Vagina (tissue), 2 donors: ENCODE measurements at regions not wholly inside any gene's neighbourhood (a gene's known extent, or its start where the extent isn't known, plus 50 kb on each side); places are given as distances from the start of the nearest gene placed in this dataset.

Experiments used
- POLR2A ChIP-seq, 2 donors: fragments of 450-650 bp; IDR thresholded peaks; one replicate each; pipeline ENCODE4 v1.6.1; 2017; ENCODE audit warnings: antibody characterized with exemption in 2 of 2, mild to moderate bottlenecking in 2 of 2, moderate library complexity in 2 of 2
- POLR2AphosphoS5 ChIP-seq, 2 donors: sonication (generic); formaldehyde crosslinking; IDR thresholded peaks; one replicate each; pipeline ENCODE4 v1.9.0; 2017; ENCODE audit warnings: antibody characterized with exemption in 2 of 2, mild to moderate bottlenecking in 2 of 2, low read depth in 1 of 2; ENCODE audit not compliant: insufficient read depth in 1 of 2
- TF ChIP-seq, protein P1 (sequence below), 3 experiments: fragments of 450-650 bp in 2 of 3; fragments of 200-600 bp in 1 of 3; sonication (generic) in 1 of 3; IDR thresholded peaks; one replicate each; pipeline ENCODE4 v1.5.1; 2017 to 2019; ENCODE audit warnings: antibody characterized with exemption in 3 of 3, mild to moderate bottlenecking in 2 of 3, moderate library complexity in 2 of 3

DNA sequence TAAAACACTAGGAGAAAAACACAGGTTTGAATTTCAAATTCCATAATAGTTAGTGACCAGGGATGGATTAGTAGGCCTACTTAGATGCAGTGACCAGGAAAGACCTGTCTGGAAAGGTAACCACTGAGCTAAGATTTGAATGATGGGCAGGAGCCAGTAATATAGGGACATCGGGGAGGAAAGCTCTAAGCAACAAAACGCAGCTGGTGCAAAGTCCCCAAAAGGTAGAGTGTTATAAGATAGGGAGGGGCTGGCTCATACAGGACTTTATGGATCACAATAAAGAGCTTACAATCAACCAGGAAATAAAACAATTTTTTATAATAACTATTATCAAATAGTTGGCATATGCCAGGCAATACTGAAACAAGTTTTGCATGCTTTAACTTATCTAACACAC is 849.4 kb downstream of the LRRTM4 start:
- TF ChIP-seq POLR2AphosphoS5 (IDR thresholded peaks at IDR 0.05; ENCODE audit: insufficient read depth in 1 of 2, low read depth in 1 of 2) (no peak), POLR2A (IDR thresholded peaks at IDR 0.05) (no peak)
- TF ChIP-seq, protein P1, sequence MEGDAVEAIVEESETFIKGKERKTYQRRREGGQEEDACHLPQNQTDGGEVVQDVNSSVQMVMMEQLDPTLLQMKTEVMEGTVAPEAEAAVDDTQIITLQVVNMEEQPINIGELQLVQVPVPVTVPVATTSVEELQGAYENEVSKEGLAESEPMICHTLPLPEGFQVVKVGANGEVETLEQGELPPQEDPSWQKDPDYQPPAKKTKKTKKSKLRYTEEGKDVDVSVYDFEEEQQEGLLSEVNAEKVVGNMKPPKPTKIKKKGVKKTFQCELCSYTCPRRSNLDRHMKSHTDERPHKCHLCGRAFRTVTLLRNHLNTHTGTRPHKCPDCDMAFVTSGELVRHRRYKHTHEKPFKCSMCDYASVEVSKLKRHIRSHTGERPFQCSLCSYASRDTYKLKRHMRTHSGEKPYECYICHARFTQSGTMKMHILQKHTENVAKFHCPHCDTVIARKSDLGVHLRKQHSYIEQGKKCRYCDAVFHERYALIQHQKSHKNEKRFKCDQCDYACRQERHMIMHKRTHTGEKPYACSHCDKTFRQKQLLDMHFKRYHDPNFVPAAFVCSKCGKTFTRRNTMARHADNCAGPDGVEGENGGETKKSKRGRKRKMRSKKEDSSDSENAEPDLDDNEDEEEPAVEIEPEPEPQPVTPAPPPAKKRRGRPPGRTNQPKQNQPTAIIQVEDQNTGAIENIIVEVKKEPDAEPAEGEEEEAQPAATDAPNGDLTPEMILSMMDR (IDR thresholded peaks at IDR 0.05), result no peak
